NCI-H187 treated with DMSO at 0.1 percent for 48 hours (cell line): ENCODE measurements at regions not wholly inside any gene's neighbourhood (a gene's known extent, or its start where the extent isn't known, plus 50 kb on each side); places are given as distances from the start of the nearest gene placed in this dataset.

Experiments
- DNase-seq: peaks from one replicate; lab custom pipeline; 2025; lab: John Stamatoyannopoulos, UW

- no peak for DNase-seq
Observed at GRCh38 chr1:194268839-194269238, 1082.4 kb upstream of the B3GALT2 start.

GRCh38 chr1:194267021-194267420 lies 1080.6 kb upstream of the B3GALT2 start:
- no peak for DNase-seq

- DNase-seq: no peak
Observed at GRCh38 chr1:194256010-194256409, 1069.6 kb upstream of the B3GALT2 start.

GRCh38 chr1:194252199-194252598 lies 1065.8 kb upstream of the B3GALT2 start:
- DNase-seq: no peak

- no peak for DNase-seq
Observed at GRCh38 chr1:194241215-194241614, 1054.8 kb upstream of the B3GALT2 start.

GRCh38 chr1:194233069-194233468 lies 1046.7 kb upstream of the B3GALT2 start:
- DNase-seq: no peak

GRCh38 chr1:194230351-194231144 lies 1044.1 kb upstream of the B3GALT2 start:
- DNase-seq: no peak

- DNase-seq: no peak
Observed at GRCh38 chr1:194228427-194228826, 1042.0 kb upstream of the B3GALT2 start.

- no peak for DNase-seq
Observed at GRCh38 chr1:194227161-194227560, 1040.7 kb upstream of the B3GALT2 start.

- DNase-seq: no peak
Observed at GRCh38 chr1:194225821-194226220, 1039.4 kb upstream of the B3GALT2 start.

- DNase-seq: no peak
Observed at GRCh38 chr1:194223596-194223995, 1037.2 kb upstream of the B3GALT2 start.

GRCh38 chr1:194215448-194215847 lies 1029.0 kb upstream of the B3GALT2 start:
- DNase-seq: no peak

- DNase-seq: no peak
Observed at GRCh38 chr1:194214735-194215134, 1028.3 kb upstream of the B3GALT2 start.

GRCh38 chr1:194209920-194210319 lies 1023.5 kb upstream of the B3GALT2 start:
- no peak for DNase-seq

- no peak for DNase-seq
Observed at GRCh38 chr1:194208674-194209073, 1022.3 kb upstream of the B3GALT2 start.

GRCh38 chr1:194196562-194196961 lies 1010.1 kb upstream of the B3GALT2 start:
- no peak for DNase-seq

GRCh38 chr1:194194724-194195123 lies 1008.3 kb upstream of the B3GALT2 start:
- DNase-seq: no peak

GRCh38 chr1:194184974-194185373 lies 998.6 kb upstream of the B3GALT2 start:
- DNase-seq: no peak

GRCh38 chr1:194184425-194184824 lies 998.0 kb upstream of the B3GALT2 start:
- no peak for DNase-seq

GRCh38 chr1:194181845-194182244 lies 995.4 kb upstream of the B3GALT2 start:
- DNase-seq: no peak

- no peak for DNase-seq
Observed at GRCh38 chr1:194176212-194176611, 989.8 kb upstream of the B3GALT2 start.

- no peak for DNase-seq
Observed at GRCh38 chr1:194175251-194175650, 988.8 kb upstream of the B3GALT2 start.

- DNase-seq: no peak
Observed at GRCh38 chr1:194174528-194174927, 988.1 kb upstream of the B3GALT2 start.

GRCh38 chr1:194171596-194171995 lies 985.2 kb upstream of the B3GALT2 start:
- DNase-seq: no peak
